ENCODE measurements at regions not wholly inside any gene's neighbourhood (a gene's known extent, or its start where the extent isn't known, plus 50 kb on each side); places are given as distances from the start of the nearest gene placed in this dataset.
"Not testable (repeated sequence)": the region's sequence is repeated elsewhere in the genome, so short reads cannot be mapped to it uniquely, and the experiment has no call there.

DNA sequence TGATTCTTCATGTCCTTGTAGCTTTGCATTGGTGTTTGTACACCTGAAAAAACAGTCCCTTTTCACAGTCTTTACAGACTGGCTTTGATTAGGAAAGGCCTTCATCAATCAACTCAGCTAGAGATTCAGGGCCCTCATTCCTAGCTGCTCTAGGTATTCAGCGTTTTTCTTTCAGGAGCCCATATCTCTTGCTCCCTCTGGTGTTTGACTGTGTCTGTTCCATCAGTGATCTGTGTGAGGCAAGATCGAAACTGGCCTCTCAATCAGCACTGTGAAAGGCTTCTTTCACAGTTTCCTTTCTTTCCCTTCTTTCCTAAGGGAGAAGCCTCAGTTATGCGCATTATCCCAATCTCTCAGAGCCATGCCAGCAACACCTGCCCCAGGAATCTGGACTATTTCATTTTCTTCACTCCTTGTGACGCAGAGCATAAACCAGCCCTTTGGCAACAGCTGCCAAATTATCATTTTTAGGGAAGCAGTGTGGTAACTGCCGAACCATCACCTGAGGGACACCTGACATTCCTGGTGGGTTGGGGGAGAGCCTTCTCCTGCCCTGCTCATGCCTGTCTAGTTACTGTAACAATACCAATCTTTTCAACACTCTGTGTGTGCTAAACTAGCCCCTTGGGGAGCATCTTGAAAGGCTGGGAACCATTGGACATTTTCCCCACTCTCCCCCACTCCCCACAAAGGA, 75.7 kb upstream of the CCDC71L start:
- peak; percentile 86 for DNase-seq (ENCODE audit: low read depth)
- TF ChIP-seq, protein P1, sequence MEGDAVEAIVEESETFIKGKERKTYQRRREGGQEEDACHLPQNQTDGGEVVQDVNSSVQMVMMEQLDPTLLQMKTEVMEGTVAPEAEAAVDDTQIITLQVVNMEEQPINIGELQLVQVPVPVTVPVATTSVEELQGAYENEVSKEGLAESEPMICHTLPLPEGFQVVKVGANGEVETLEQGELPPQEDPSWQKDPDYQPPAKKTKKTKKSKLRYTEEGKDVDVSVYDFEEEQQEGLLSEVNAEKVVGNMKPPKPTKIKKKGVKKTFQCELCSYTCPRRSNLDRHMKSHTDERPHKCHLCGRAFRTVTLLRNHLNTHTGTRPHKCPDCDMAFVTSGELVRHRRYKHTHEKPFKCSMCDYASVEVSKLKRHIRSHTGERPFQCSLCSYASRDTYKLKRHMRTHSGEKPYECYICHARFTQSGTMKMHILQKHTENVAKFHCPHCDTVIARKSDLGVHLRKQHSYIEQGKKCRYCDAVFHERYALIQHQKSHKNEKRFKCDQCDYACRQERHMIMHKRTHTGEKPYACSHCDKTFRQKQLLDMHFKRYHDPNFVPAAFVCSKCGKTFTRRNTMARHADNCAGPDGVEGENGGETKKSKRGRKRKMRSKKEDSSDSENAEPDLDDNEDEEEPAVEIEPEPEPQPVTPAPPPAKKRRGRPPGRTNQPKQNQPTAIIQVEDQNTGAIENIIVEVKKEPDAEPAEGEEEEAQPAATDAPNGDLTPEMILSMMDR (conservative IDR thresholded peaks at IDR 0.05; ENCODE audit: control insufficient read depth, insufficient read depth, low read depth, low read length), result peak; percentile 89
- no peak overlapping the region for H3K4me3 ChIP-seq (ENCODE audit: control insufficient read depth, low read depth, low read length)

DNA sequence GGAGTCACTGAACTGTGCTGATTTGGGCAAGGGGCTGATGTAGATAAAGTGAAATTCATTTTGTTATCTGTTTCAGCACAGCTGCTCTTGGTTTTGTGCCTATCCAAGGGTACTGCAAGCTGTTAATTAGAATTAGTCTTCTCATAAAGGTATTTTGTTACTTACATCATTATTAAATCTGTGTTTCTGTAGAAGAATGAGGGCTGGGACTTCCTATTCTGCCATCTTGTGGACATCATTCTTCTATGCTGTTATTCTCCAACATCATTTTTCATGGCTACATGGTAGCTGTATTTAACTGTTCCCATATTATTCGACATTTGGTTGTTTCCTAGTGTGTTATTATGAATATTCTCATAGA, 76.2 kb upstream of the CCDC71L start:
- DNase-seq (ENCODE audit: low read depth), result peak; percentile 66
- TF ChIP-seq, protein P1 (conservative IDR thresholded peaks at IDR 0.05; ENCODE audit: control insufficient read depth, insufficient read depth, low read depth, low read length), result peak; percentile 65
- no peak overlapping the region for H3K4me3 ChIP-seq (ENCODE audit: control insufficient read depth, low read depth, low read length)

DNA sequence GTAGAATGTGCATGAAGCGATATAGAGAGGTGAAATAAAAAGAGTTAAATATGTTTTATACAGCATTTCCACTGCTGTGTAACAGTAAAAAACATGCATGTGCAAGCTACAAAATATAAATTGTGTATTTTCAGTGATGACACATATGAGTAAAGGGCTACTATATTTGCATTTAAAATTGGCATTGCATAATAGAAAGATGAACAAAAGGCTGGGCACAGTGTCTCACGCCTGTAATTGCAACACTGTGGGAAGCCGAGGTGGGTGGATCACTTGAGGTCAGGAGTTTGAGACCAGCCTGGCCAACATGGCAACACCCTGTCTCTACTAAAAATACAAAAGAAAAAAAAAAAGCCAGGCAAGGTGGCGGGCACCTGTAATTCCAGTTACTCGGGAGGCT, 79.8 kb upstream of the CCDC71L start:
- TF ChIP-seq, protein P1 (conservative IDR thresholded peaks at IDR 0.05; ENCODE audit: control insufficient read depth, insufficient read depth, low read depth, low read length), result no peak
- DNase-seq (ENCODE audit: low read depth), result no peak
- no peak overlapping the region for H3K4me3 ChIP-seq (ENCODE audit: control insufficient read depth, low read depth, low read length)

DNA sequence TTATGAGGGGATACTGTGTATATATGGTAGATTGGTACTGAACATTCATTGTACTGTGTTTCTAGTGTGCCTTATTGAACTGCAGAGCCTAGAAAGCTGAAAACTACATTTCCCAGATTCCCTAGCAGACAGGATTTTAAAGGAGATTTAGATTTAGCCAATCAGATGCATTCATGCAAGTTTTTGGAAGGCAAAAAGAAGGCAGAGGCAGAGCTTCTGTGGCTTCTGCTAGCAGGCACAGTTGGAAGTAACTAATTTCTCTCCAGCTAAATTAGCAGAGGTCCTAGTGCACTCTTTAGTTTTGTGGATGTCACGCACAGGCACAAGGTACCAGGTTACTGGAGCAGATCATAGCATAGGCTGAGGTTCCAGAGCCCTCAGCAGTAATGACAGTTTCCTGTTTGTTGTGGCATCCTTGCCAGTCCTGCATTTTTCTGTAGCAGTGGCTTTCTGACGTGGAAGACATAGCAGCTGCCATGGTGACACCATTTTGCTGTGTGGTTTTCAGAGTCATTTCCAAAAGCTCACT, 83.7 kb upstream of the CCDC71L start:
- TF ChIP-seq, protein P1 (conservative IDR thresholded peaks at IDR 0.05; ENCODE audit: control insufficient read depth, insufficient read depth, low read depth, low read length), result no peak
- DNase-seq (ENCODE audit: low read depth), result no peak

DNA sequence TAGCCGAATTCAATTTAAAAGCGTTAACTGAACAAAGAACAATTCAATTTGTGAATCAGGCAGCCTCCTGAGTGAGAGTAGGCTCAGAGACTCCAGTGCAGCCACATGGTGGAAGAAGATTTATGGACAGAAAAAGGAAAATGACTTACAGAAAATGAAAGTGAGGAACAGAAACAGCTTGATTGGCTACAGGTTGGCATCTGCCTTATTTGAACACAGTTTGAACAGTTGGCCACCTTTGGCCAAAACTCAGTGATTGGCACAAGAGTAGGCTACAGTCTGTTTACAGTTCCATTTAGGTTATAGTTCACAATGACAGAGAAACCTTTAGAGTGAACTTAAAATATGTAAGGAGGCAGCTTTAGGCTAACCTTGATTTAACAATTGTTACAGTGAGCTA, 86.3 kb upstream of the CCDC71L start:
- not testable (repeated sequence) for H3K4me3 ChIP-seq (ENCODE audit: control insufficient read depth, low read depth, low read length); DNase-seq (ENCODE audit: low read depth)

More for the DNA sequence above, 83.7 kb upstream of the CCDC71L start:
- no peak overlapping the region for H3K4me3 ChIP-seq (ENCODE audit: control insufficient read depth, low read depth, low read length)

DNA sequence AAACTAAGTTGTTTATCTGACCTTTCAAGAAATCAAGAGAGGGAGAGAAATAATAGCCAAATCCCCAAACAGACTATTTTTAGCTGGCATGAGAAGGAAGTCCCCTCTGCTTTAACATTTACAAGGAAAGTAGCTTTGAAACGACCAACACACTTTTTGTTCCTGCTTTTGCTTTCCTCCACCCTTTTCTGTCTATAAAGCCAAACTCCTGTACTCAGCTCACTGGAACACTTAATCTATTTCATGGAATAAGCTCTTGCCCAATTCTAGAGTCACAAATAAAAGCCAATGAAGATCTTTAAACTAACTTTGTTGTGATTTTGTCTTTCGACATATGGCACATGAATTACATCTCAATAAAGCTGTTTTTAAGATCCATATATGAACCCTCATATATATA, 86.8 kb upstream of the CCDC71L start:
- TF ChIP-seq, protein P1 (conservative IDR thresholded peaks at IDR 0.05; ENCODE audit: control insufficient read depth, insufficient read depth, low read depth, low read length), result no peak
- no peak for DNase-seq (ENCODE audit: low read depth)
- no peak overlapping the region for H3K4me3 ChIP-seq (ENCODE audit: control insufficient read depth, low read depth, low read length)

DNA sequence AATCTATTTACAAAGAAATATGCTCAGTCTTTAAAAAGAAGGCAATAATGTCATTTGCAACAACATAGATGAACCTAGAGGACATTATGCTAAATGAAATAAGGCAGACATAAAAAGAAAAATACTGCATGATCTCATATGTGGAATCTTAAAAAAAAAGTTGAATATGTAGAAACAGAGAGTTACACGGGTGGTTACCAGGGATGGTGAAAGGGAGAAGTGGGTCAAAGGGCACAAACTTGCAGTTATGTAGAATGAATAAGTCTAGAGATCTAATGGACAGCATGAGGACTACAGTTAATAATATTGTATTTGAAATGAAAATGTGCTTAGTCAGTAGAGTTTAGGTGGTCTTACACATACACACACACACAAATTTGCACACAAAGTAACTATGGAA, 88.2 kb upstream of the CCDC71L start:
- no peak for DNase-seq (ENCODE audit: low read depth)
- TF ChIP-seq, protein P1 (conservative IDR thresholded peaks at IDR 0.05; ENCODE audit: control insufficient read depth, insufficient read depth, low read depth, low read length), result no peak
- no peak overlapping the region for H3K4me3 ChIP-seq (ENCODE audit: control insufficient read depth, low read depth, low read length)
